Omental fat pad (tissue), 3 donors: ENCODE measurements at regions not wholly inside any gene's neighbourhood (a gene's known extent, or its start where the extent isn't known, plus 50 kb on each side); places are given as distances from the start of the nearest gene placed in this dataset.

Experiments
- ATAC-seq: fragments of 150-250 bp; one replicate; pipeline ENCODE4 v1.9.1; 2016; ENCODE audit warnings: mild to moderate bottlenecking, moderate library complexity; ENCODE audit not compliant: low FRiP score
- DNase-seq: peaks from one replicate; pipeline ENCODE4 v3.0.0-alpha.2; 2019; ENCODE audit warnings: low spot score
- TF ChIP-seq, protein P1 (sequence below), 3 donors: fragments of 450-650 bp; IDR thresholded peaks; one replicate each; pipeline ENCODE4 v1.5.1; 2016 to 2017; ENCODE audit warnings: antibody characterized with exemption in 3 of 3, mild to moderate bottlenecking in 3 of 3, moderate library complexity in 2 of 3

DNA sequence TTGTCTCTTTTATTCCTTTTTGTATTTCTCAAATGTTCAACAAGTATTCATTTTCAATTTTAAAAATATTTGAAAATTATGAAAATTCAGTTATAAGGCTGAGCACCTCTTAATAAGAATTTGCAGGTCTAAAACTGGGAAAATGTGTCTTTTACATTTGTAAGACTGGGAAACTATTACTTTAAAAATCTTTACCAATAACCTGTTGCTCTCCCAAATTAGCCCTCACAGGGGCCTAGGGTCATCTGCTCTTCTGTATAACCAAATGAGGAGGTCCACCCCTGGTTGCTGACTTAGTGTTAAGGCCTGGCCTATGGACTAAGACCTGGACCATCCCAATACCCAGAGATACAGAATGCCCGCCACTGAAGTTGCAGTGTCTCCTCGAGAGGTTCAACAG is 280.5 kb downstream of the PLPP3 start:
- TF ChIP-seq, protein P1, sequence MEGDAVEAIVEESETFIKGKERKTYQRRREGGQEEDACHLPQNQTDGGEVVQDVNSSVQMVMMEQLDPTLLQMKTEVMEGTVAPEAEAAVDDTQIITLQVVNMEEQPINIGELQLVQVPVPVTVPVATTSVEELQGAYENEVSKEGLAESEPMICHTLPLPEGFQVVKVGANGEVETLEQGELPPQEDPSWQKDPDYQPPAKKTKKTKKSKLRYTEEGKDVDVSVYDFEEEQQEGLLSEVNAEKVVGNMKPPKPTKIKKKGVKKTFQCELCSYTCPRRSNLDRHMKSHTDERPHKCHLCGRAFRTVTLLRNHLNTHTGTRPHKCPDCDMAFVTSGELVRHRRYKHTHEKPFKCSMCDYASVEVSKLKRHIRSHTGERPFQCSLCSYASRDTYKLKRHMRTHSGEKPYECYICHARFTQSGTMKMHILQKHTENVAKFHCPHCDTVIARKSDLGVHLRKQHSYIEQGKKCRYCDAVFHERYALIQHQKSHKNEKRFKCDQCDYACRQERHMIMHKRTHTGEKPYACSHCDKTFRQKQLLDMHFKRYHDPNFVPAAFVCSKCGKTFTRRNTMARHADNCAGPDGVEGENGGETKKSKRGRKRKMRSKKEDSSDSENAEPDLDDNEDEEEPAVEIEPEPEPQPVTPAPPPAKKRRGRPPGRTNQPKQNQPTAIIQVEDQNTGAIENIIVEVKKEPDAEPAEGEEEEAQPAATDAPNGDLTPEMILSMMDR (IDR thresholded peaks at IDR 0.05): no peak
- ATAC-seq: no peak
- DNase-seq: no peak

DNA sequence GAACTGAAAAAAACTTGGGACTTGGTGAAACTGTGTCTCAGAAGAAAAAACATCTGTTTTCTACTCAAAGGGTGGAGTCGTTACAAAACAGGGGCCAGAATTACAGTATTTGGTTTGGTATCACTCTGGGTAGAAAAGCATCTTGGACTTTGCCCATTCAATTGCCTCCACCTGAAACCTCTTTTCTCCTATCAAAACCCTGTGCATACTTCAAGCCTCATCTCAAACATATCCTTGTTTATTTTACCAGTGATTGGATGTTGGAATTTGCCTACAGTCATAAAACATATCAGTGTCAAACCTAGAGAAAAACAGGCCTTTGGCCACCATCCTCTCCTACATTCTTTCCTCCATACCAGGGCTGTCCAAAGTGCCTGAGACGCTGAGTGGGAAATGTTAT is 281.5 kb downstream of the PLPP3 start:
- DNase-seq (no peak), ATAC-seq (no peak)
- TF ChIP-seq, protein P1 (IDR thresholded peaks at IDR 0.05): no peak

DNA sequence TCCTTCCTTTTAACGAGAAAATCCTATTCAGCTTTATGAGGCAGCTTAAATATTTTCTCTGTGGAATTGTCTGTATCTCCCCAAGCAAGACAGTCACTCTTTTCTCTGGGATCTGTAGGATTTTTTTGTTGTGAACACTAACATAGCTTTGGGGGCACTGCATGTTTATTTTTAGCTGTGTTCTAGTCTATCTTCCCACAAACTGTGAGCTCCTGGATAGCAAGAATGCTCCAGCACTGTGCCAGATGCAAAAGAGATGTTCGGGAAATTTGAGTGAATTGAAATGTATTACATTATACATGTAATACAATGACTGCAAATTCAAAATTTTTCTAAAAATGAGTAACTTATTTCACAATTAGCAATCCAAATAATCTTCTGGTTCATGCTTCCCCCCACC is 282.2 kb downstream of the PLPP3 start:
- no peak for DNase-seq
- TF ChIP-seq, protein P1 (IDR thresholded peaks at IDR 0.05): no peak
- ATAC-seq: no peak

- ATAC-seq (no peak), DNase-seq (no peak)
- TF ChIP-seq, protein P1 (IDR thresholded peaks at IDR 0.05): no peak
Measured at GRCh38 chr1:56295949-56296929, 283.1 kb downstream of the PLPP3 start.

DNA sequence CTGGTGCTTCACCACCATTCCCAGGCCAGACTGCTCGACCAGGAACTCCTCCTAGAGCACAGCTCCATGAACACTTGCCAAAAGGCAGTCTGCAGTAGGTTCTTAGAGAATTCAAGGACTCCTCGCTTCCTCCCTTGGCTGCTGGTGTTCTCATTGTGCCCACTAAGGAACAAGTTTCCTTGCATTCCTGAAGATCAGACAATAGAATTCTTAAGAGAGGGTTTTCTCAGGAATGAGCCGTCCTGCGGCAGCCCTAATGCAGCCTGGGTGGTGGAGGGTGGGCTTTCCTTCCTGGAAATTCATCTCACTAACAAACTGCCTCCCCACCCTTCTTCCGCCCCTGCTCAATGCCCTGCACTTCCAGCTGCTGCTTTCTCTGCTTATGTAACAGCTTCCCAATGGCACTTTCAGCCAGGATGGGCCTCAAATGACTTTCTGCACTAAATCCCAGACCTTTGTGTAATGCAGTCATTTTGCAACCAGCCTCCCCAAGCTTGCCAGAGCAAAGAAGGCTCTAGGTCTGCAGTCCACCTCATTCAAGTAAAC is 287.9 kb downstream of the PLPP3 start:
- ATAC-seq: no peak
- TF ChIP-seq, protein P1 (IDR thresholded peaks at IDR 0.05): no peak
- no peak for DNase-seq

DNA sequence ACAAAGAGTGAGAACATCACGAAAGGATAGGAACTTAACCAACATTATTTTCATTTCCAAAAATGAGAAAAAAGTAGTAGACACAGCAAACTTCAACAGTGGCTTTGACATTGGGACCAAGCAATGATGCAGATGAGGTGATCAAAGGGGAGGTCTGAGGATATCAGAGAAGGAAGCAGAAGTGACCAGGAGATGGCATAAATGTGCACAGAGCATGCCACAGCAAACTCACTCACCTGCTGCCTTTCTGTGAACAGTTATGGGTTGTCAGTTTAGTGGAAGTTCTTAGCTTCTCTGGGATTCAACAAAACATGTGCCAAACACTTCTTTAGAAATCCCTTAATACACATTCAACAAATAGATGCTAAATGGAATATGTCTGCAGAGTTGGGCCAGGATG is 290.1 kb downstream of the PLPP3 start:
- TF ChIP-seq, protein P1 (IDR thresholded peaks at IDR 0.05): no peak
- ATAC-seq (no peak), DNase-seq (no peak)

- TF ChIP-seq, protein P1 (IDR thresholded peaks at IDR 0.05): no peak
- DNase-seq (no peak), ATAC-seq (no peak)
Measured at GRCh38 chr1:56287721-56288120, 291.6 kb downstream of the PLPP3 start.
